H9 (cell line): ENCODE measurements at regions not wholly inside any gene's neighbourhood (a gene's known extent, or its start where the extent isn't known, plus 50 kb on each side); places are given as distances from the start of the nearest gene placed in this dataset.

Experiments
- DNase-seq: peaks from one replicate; pipeline ENCODE4 v3.0.0-alpha.2; 2017
- H2AFZ ChIP-seq: one replicate; pipeline ENCODE4 v1.6.1; 2013; ENCODE audit warnings: mild to moderate bottlenecking, low read length, control low read depth, moderate library complexity
- H2AK5ac ChIP-seq: 2 replicates; pipeline ENCODE4 v1.6.1; 2013; ENCODE audit warnings: low read length, control low read depth, mixed read lengths; ENCODE audit not compliant: insufficient read length
- H2BK120ac ChIP-seq: one replicate; pipeline ENCODE4 v1.6.1; 2013; ENCODE audit warnings: low read depth, mild to moderate bottlenecking, low read length, control low read depth, inconsistent platforms; ENCODE audit not compliant: poor library complexity, severe bottlenecking
- H2BK12ac ChIP-seq: 2 replicates; pipeline ENCODE4 v1.6.1; 2013; ENCODE audit warnings: low read length, control low read depth, mixed read lengths, low read depth; ENCODE audit not compliant: insufficient read length
- H2BK15ac ChIP-seq: 2 replicates; pipeline ENCODE4 v1.6.1; 2013; ENCODE audit warnings: low read depth, low read length, control low read depth
- H2BK20ac ChIP-seq: one replicate; pipeline ENCODE4 v1.6.1; 2013; ENCODE audit warnings: low read depth, mild to moderate bottlenecking, low read length, control low read depth, inconsistent platforms; ENCODE audit not compliant: poor library complexity, severe bottlenecking
- H2BK5ac ChIP-seq: 2 replicates; pipeline ENCODE4 v1.6.1; 2013; ENCODE audit warnings: low read length, control low read depth, mixed read lengths; ENCODE audit not compliant: insufficient read length
- H3K14ac ChIP-seq: 2 replicates; pipeline ENCODE4 v1.6.1; 2013; ENCODE audit warnings: low read length, control low read depth; ENCODE audit not compliant: insufficient read depth
- H3K18ac ChIP-seq: 2 replicates; pipeline ENCODE4 v1.6.1; 2013; ENCODE audit warnings: low read depth, mild to moderate bottlenecking, mixed read lengths, low read length, control low read depth; ENCODE audit not compliant: insufficient read length
- H3K23ac ChIP-seq: 2 replicates; pipeline ENCODE4 v1.6.1; 2013; ENCODE audit warnings: low read length, control low read depth, mixed read lengths, low read depth; ENCODE audit not compliant: insufficient read length
- H3K23me2 ChIP-seq: 2 replicates; pipeline ENCODE4 v1.6.1; 2013; ENCODE audit warnings: low read depth, mild to moderate bottlenecking, mixed read lengths, low read length, control low read depth; ENCODE audit not compliant: insufficient read length, poor library complexity, severe bottlenecking
- H3K27ac ChIP-seq: 2 replicates; pipeline ENCODE4 v1.5.1; 2013; ENCODE audit warnings: low read length, control low read depth, mixed read lengths, low read depth; ENCODE audit not compliant: insufficient read length
- H3K27me3 ChIP-seq: 2 replicates; pipeline ENCODE4 v1.6.1; 2013; ENCODE audit warnings: low read length, control low read depth, inconsistent platforms; ENCODE audit not compliant: insufficient read depth
- H3K4ac ChIP-seq: 2 replicates; pipeline ENCODE4 v1.6.1; 2013; ENCODE audit warnings: low read depth, mild to moderate bottlenecking, control low read depth, inconsistent platforms, low read length, moderate library complexity
- H3K4me1 ChIP-seq: 2 replicates; pipeline ENCODE4 v1.6.1; 2013; ENCODE audit warnings: low read length, control low read depth, inconsistent platforms; ENCODE audit not compliant: insufficient read depth
- H3K4me2 ChIP-seq: 2 replicates; pipeline ENCODE4 v1.6.1; 2013; ENCODE audit warnings: low read length, control low read depth, mixed read lengths; ENCODE audit not compliant: insufficient read length, insufficient read depth
- H3K56ac ChIP-seq: 2 replicates; pipeline ENCODE4 v1.6.1; 2013; ENCODE audit warnings: low read depth, mild to moderate bottlenecking, mixed read lengths, low read length, control low read depth; ENCODE audit not compliant: insufficient read length
- H3K79me1 ChIP-seq: 2 replicates; pipeline ENCODE4 v1.6.1; 2013; ENCODE audit warnings: low read depth, mild to moderate bottlenecking, moderate library complexity, low read length, control low read depth, inconsistent platforms; ENCODE audit not compliant: insufficient read depth, poor library complexity, severe bottlenecking
- H3K79me2 ChIP-seq: 2 replicates; pipeline ENCODE4 v1.6.1; 2013; ENCODE audit warnings: low read length, control low read depth, inconsistent platforms; ENCODE audit not compliant: insufficient read depth
- H3K9ac ChIP-seq: 2 replicates; pipeline ENCODE4 v1.6.1; 2013; ENCODE audit warnings: low read length, control low read depth, mixed read lengths; ENCODE audit not compliant: insufficient read length; ENCODE audit errors: extremely low read depth
- H3K9me3 ChIP-seq: one replicate; pipeline ENCODE4 v1.6.1; 2013; ENCODE audit warnings: low read depth, low read length, inconsistent platforms; ENCODE audit not compliant: control insufficient read depth
- H3T11ph ChIP-seq: one replicate; pipeline ENCODE4 v1.6.1; 2013; ENCODE audit warnings: mild to moderate bottlenecking, low read length, control low read depth, inconsistent platforms
- H4K20me1 ChIP-seq: one replicate; pipeline ENCODE4 v1.6.1; 2013; ENCODE audit not compliant: control insufficient read depth, insufficient read length, insufficient read depth
- H4K5ac ChIP-seq: 2 replicates; pipeline ENCODE4 v1.6.1; 2013; ENCODE audit warnings: low read depth, mild to moderate bottlenecking, mixed read lengths, low read length, control low read depth; ENCODE audit not compliant: insufficient read length
- H4K8ac ChIP-seq: replicated peaks from 2 replicates; pipeline ENCODE4 v1.6.1; 2013; ENCODE audit warnings: low read length, control low read depth, mixed read lengths, low read depth; ENCODE audit not compliant: insufficient read length
- H4K91ac ChIP-seq: 2 replicates; pipeline ENCODE4 v1.6.1; 2013; ENCODE audit warnings: low read depth, mild to moderate bottlenecking, moderate library complexity, mixed read lengths, low read length, control low read depth; ENCODE audit not compliant: insufficient read length
- H3K27ac Mint-ChIP-seq, 3 experiments: 2 replicates in 2 of 3; 3 replicates in 1 of 3; pipeline ENCODE4 v1.8.0; 2020 to 2021; ENCODE audit warnings: mixed read lengths in 3 of 3, mild to moderate bottlenecking in 1 of 3, moderate library complexity in 1 of 3
- H3K27me3 Mint-ChIP-seq: 2 replicates; pipeline ENCODE4 v1.8.0; 2021; ENCODE audit warnings: low read depth, mild to moderate bottlenecking, moderate library complexity, mixed read lengths
- H3K36me3 Mint-ChIP-seq, 3 experiments: 2 replicates in 2 of 3; 3 replicates in 1 of 3; pipeline ENCODE4 v1.8.0; 2020 to 2021; ENCODE audit warnings: low read depth in 3 of 3, mixed read lengths in 3 of 3; ENCODE audit not compliant: insufficient read depth in 1 of 3
- H3K4me1 Mint-ChIP-seq, 2 experiments: 2 replicates each; pipeline ENCODE4 v1.8.0; 2020; ENCODE audit warnings: mixed read lengths in 2 of 2
- H3K4me3 Mint-ChIP-seq, 2 experiments: 2 replicates in 1 of 2; 3 replicates in 1 of 2; pipeline ENCODE4 v1.8.0; 2020 to 2021; ENCODE audit warnings: mild to moderate bottlenecking in 2 of 2, mixed read lengths in 2 of 2, moderate library complexity in 1 of 2
- H3K9me3 Mint-ChIP-seq, 2 experiments: 2 replicates in 1 of 2; 3 replicates in 1 of 2; pipeline ENCODE4 v1.8.0; 2020; ENCODE audit warnings: mild to moderate bottlenecking in 2 of 2, mixed read lengths in 2 of 2, moderate library complexity in 1 of 2
- CTCF ChIP-seq: fragments of 200-600 bp; sonication (generic); conservative IDR thresholded peaks from 3 replicates; pipeline ENCODE4 v1.8.0; 2021; ENCODE audit warnings: antibody characterized with exemption, mild to moderate bottlenecking

DNA sequence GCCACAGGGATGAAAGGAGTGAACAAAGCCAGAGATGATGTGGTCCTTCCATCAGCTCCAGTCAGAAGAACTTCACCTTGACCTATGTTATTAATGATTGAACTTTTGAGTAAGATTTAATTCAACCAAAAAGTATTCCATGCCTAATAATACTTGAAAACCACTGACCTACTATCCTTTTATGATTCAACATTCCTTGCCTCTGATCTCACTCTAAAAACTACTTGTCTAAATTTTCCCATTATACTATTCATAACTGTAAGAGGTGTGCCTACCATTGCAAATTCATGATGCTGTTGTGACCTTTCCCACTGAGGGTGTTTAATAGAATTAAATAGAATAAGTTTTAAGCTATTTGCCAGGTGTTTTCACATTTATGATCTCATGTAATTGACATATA lies 164.7 kb upstream of the GUCY1A2 start:
- no peak overlapping the region for H3K4me3 Mint-ChIP-seq
- Histone ChIP-seq H4K20me1 (no peaks in the 10 kb centered on the region), H3K9ac (no peak overlapping the region), H2BK12ac (no peak overlapping the region), H2BK15ac (no peak overlapping the region), H3K23me2 (no peaks in the 10 kb centered on the region), H3K4ac (no peak overlapping the region), H4K8ac (no peak overlapping the region), H3T11ph (no peak overlapping the region), H3K27ac (no peak overlapping the region), H2BK20ac (no peak overlapping the region), H2AK5ac (no peak overlapping the region), H2BK120ac (no peak overlapping the region), H2AFZ (no peak overlapping the region), H3K4me2 (no peak overlapping the region), H3K18ac (no peak overlapping the region), H4K91ac (no peak overlapping the region), H3K56ac (no peak overlapping the region), H4K5ac (no peak overlapping the region), H3K27me3 (no peaks in the 10 kb centered on the region), H3K14ac (no peak overlapping the region), H3K23ac (no peak overlapping the region), H3K79me2 (no peaks in the 10 kb centered on the region), H3K9me3 (no peaks in the 10 kb centered on the region), H3K79me1 (no peaks in the 10 kb centered on the region), H2BK5ac (no peak overlapping the region), H3K4me1 (no peaks in the 10 kb centered on the region)
- no peaks in the 10 kb centered on the region for H3K27me3 Mint-ChIP-seq
- no peaks in the 10 kb centered on the region for H3K9me3 Mint-ChIP-seq
- H3K27ac Mint-ChIP-seq: no peak overlapping the region
- no peak for TF ChIP-seq CTCF
- no peaks in the 10 kb centered on the region for H3K36me3 Mint-ChIP-seq
- DNase-seq: no peak
- peaks cover under 1 to 5% of the 10 kb centered on the region in 2 experiments; a peak in 2 of 4 replicates for H3K4me1 Mint-ChIP-seq
